ENCODE measurements at regions not wholly inside any gene's neighbourhood (a gene's known extent, or its start where the extent isn't known, plus 50 kb on each side); places are given as distances from the start of the nearest gene placed in this dataset.
"Not testable (repeated sequence)": the region's sequence is repeated elsewhere in the genome, so short reads cannot be mapped to it uniquely, and the experiment has no call there.

DNA sequence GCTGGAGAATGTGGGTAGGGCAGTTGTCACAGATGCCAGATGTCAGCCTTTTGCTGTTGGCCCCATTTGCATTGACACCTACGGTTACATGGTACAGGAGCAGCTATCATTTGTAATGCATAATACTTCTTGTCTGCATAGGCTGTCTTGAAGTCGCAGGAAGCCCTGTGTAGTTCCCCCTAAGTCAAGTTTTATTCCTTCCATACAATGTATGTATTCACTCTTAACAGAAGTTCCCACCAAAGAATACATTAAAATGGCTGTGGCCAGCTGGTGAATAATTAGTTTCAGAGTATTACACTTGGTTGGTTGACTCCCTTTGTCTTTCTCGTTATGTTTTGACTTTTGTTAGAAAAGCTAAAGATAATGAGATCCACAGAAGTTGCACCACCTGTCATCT lies 1169.0 kb downstream of the REEP3 start:
- no peaks in the 10 kb centered on the region for H3K27me3 ChIP-seq
- no peak for TF ChIP-seq POLR2A (IDR thresholded peaks at IDR 0.05)
- TF ChIP-seq, protein P1, sequence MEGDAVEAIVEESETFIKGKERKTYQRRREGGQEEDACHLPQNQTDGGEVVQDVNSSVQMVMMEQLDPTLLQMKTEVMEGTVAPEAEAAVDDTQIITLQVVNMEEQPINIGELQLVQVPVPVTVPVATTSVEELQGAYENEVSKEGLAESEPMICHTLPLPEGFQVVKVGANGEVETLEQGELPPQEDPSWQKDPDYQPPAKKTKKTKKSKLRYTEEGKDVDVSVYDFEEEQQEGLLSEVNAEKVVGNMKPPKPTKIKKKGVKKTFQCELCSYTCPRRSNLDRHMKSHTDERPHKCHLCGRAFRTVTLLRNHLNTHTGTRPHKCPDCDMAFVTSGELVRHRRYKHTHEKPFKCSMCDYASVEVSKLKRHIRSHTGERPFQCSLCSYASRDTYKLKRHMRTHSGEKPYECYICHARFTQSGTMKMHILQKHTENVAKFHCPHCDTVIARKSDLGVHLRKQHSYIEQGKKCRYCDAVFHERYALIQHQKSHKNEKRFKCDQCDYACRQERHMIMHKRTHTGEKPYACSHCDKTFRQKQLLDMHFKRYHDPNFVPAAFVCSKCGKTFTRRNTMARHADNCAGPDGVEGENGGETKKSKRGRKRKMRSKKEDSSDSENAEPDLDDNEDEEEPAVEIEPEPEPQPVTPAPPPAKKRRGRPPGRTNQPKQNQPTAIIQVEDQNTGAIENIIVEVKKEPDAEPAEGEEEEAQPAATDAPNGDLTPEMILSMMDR (IDR thresholded peaks at IDR 0.05): no peak
- H3K27ac ChIP-seq: no peak overlapping the region
- DNase-seq: no peak
- no peak overlapping the region for H3K4me3 ChIP-seq
- H3K4me1 ChIP-seq: no peaks in the 10 kb centered on the region
- no peaks in the 10 kb centered on the region for H3K36me3 ChIP-seq
- H3K9me3 ChIP-seq: no peaks in the 10 kb centered on the region

DNA sequence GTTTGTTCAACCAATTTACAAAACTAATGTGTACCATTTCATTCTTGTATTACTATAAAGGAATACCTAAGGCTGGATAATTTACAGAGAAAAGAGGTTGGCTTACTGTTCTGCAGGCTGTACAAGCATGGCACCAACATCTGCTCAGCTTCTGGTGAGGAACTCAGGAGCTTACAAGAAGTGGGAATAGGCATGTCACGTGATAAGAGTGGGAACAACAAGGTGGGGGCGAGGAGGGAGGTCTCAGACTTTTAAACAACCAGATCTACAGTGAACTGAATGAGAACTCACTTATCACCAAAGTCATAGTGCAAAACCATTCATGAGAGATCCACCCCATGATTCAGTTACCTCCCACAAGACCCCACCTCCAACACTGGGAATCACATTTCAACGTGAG lies 1178.0 kb downstream of the REEP3 start:
- Histone ChIP-seq H3K9me3 (no peaks in the 10 kb centered on the region), H3K27ac (no peak overlapping the region), H3K4me1 (no peaks in the 10 kb centered on the region), H3K27me3 (no peaks in the 10 kb centered on the region), H3K4me3 (no peak overlapping the region), H3K36me3 (no peaks in the 10 kb centered on the region)
- TF ChIP-seq POLR2A (IDR thresholded peaks at IDR 0.05): no peak
- TF ChIP-seq, protein P1 (IDR thresholded peaks at IDR 0.05): no peak
- DNase-seq: no peak

DNA sequence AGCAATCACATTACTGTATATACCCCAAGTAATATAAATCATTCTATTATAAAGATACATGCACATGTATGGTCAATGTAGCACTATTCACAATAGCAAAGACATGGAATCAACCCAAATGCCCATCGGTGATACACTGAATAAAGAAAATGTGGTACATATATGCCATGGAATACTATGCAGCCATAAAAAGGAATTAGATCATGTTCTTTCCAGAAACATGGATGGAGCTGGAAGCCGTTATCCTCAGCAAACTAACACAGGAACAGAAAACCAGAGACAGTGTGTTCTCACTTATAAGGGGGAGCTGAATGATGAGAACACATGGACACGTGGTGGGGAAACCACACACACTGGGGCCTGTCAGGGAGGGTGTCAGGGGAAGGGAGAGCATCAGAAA lies 1180.9 kb downstream of the REEP3 start:
- not testable (repeated sequence) for H3K4me1 ChIP-seq, DNase-seq, H3K36me3 ChIP-seq, H3K9me3 ChIP-seq, H3K27ac ChIP-seq, H3K27me3 ChIP-seq, H3K4me3 ChIP-seq

DNA sequence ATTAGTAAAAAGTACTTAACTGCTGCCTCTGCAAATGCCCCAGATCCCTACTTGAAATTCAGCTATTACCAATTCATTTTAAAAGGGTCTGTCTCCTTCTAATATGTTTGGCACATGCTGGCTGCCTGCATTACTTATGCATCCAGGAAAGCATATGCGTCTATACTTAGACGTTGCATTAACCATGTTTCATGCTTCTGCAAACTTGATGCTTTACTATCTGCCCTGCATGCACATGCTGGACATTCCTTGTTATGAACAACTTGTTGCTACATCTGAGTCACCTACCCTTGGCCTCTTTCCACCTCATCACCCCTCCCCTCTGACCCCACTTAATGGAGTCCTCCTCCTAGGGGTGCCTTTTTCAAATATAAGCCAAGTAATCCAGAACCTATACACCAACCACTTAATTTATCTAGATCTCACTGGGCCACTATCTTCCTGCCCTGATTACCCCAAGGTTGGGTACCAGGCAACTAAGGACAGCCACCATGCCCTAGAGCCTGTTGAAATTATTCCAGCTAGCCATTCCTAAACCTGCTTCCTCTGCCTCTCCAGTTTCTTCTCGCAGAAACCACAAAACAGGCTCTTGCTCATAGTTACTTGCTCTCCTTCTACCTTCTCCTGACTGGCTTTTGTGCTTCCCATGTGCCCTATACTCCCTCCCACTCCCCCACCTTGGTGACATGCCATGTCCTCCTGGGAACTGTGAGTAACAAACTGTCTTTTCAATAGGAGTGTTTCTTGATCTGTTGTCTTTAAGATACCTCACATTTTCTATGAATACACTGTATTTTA lies 1187.9 kb downstream of the REEP3 start:
- TF ChIP-seq, protein P1 (IDR thresholded peaks at IDR 0.05): no peak
- TF ChIP-seq POLR2A (IDR thresholded peaks at IDR 0.05): no peak
- DNase-seq: no peak

DNA sequence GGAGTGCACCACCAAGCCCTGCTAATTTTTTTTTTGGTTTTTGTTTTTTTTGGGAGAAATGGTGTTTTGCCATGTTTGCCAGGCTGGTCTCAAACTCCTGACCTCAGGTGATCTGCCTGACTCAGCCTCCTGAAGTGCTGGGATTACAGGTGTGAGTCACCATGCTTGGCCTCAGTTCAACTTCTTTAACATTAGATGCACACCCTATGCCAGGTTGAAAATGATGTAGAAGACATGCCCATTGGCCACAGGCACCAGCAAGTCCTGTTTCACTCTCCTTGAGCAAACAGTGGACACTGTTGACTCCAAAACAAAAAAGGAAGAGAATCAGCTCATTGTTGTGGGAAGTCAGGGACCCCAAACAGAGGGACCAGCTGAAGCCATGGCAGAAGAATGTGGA lies 1205.3 kb downstream of the REEP3 start:
- Histone ChIP-seq H3K27me3 (no peaks in the 10 kb centered on the region), H3K4me1 (no peaks in the 10 kb centered on the region), H3K27ac (no peak overlapping the region), H3K4me3 (no peak overlapping the region), H3K36me3 (no peaks in the 10 kb centered on the region), H3K9me3 (no peaks in the 10 kb centered on the region)
- TF ChIP-seq, protein P1 (IDR thresholded peaks at IDR 0.05): no peak
- no peak for TF ChIP-seq POLR2A (IDR thresholded peaks at IDR 0.05)
- no peak for DNase-seq

More for the DNA sequence above, 1187.9 kb downstream of the REEP3 start:
- Histone ChIP-seq H3K27ac (no peak overlapping the region), H3K9me3 (no peaks in the 10 kb centered on the region), H3K27me3 (no peaks in the 10 kb centered on the region), H3K36me3 (no peaks in the 10 kb centered on the region), H3K4me1 (no peaks in the 10 kb centered on the region), H3K4me3 (no peak overlapping the region)

DNA sequence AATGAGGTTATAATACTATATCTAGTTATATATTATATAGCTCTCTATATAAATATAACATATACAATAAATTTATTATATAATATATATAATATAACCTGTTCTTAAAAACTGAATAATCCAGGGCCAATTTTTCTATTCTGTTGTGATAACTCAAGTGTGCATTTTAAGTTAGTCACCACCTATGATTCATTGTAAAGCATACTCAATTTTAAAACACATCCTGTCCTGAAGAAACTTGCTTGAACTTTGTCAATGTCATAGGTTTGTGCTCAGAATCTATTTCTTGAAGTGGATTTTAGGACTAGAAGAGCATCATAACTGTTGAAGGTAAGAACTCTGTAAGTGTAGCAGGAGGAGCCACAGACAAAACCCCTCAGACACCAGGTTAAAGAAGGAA lies 1209.8 kb downstream of the REEP3 start:
- no peak overlapping the region for H3K4me3 ChIP-seq
- no peaks in the 10 kb centered on the region for H3K9me3 ChIP-seq
- peaks cover 0 to 5% (median 0%) of the 10 kb centered on the region in 4 donors for H3K4me1 ChIP-seq
- no peak overlapping the region for H3K27ac ChIP-seq
- no peak for TF ChIP-seq POLR2A (IDR thresholded peaks at IDR 0.05)
- TF ChIP-seq, protein P1 (IDR thresholded peaks at IDR 0.05): no peak
- H3K27me3 ChIP-seq: no peaks in the 10 kb centered on the region
- no peaks in the 10 kb centered on the region for H3K36me3 ChIP-seq
- DNase-seq: no peak

All from Peyer's patch (tissue), 4 donors.